Lower lobe of right lung (tissue), 2 donors: ENCODE measurements at regions not wholly inside any gene's neighbourhood (a gene's known extent, or its start where the extent isn't known, plus 50 kb on each side); places are given as distances from the start of the nearest gene placed in this dataset.

Experiments used
- ATAC-seq, 2 donors: fragments of 200-7000 bp; cut with Tn5 transposase; one replicate each; pipeline ENCODE4 v1.9.1; 2020 to 2022; ENCODE audit warnings: mild to moderate bottlenecking in 2 of 2, moderate library complexity in 2 of 2
- DNase-seq: peaks from one replicate; pipeline ENCODE4 v3.0.0-alpha.2; 2020
- H3K27ac ChIP-seq: fragments of 200-600 bp; one replicate; pipeline ENCODE4 v1.8.0; 2022
- H3K27me3 ChIP-seq: fragments of 200-600 bp; one replicate; pipeline ENCODE4 v1.8.0; 2022; ENCODE audit warnings: low read depth
- H3K36me3 ChIP-seq: fragments of 200-600 bp; one replicate; pipeline ENCODE4 v1.8.0; 2022; ENCODE audit warnings: mild to moderate bottlenecking
- H3K4me1 ChIP-seq: fragments of 200-600 bp; one replicate; pipeline ENCODE4 v1.8.0; 2022
- H3K4me3 ChIP-seq: fragments of 200-600 bp; one replicate; pipeline ENCODE4 v1.8.0; 2022; ENCODE audit warnings: mild to moderate bottlenecking
- H3K9me3 ChIP-seq: fragments of 200-600 bp; one replicate; pipeline ENCODE4 v1.8.0; 2022
- CTCF ChIP-seq: fragments of 200-600 bp; IDR thresholded peaks from one replicate; pipeline ENCODE4 v1.8.0; 2022; ENCODE audit warnings: antibody characterized with exemption, mild to moderate bottlenecking
- intact Hi-C: fragments of 100-400 bp; cut with DNase I; formaldehyde crosslinking; loops from one replicate; pipeline ENCODE4 v1.11.0; 2022
- donor health status: DM: no; HTN: yes; CAD: no; lungs with severe emphysema.

- intact Hi-C loops: no loop called here
- H3K27me3 ChIP-seq: no peaks in the 10 kb centered on the region
- TF ChIP-seq CTCF: no peak
- H3K27ac ChIP-seq: no peak overlapping the region
- no peaks in the 10 kb centered on the region for H3K36me3 ChIP-seq
- no peak for ATAC-seq
- DNase-seq: no peak
- no peaks in the 10 kb centered on the region for H3K4me1 ChIP-seq
- H3K4me3 ChIP-seq: no peak overlapping the region
- H3K9me3 ChIP-seq: no peaks in the 10 kb centered on the region
Measured at GRCh38 chrX:129043138-129043537, 480.2 kb downstream of the SMARCA1 start.

GRCh38 chrX:129041319-129041718 is 482.0 kb downstream of the SMARCA1 start:
- no peak for ATAC-seq
- no peak for TF ChIP-seq CTCF
- intact Hi-C loops: no loop called here
- no peaks in the 10 kb centered on the region for H3K4me1 ChIP-seq
- no peaks in the 10 kb centered on the region for H3K27me3 ChIP-seq
- no peaks in the 10 kb centered on the region for H3K36me3 ChIP-seq
- no peak for DNase-seq
- no peak overlapping the region for H3K27ac ChIP-seq
- H3K9me3 ChIP-seq: no peaks in the 10 kb centered on the region
- no peak overlapping the region for H3K4me3 ChIP-seq

- DNase-seq (no peak), ATAC-seq (no peak)
- intact Hi-C loops: no loop called here
- no peaks in the 10 kb centered on the region for H3K4me1 ChIP-seq
- no peak for TF ChIP-seq CTCF
- H3K27ac ChIP-seq: no peak overlapping the region
- no peaks in the 10 kb centered on the region for H3K9me3 ChIP-seq
- H3K27me3 ChIP-seq: no peaks in the 10 kb centered on the region
- no peak overlapping the region for H3K4me3 ChIP-seq
- H3K36me3 ChIP-seq: no peaks in the 10 kb centered on the region
Measured at GRCh38 chrX:129040124-129040523, 483.2 kb downstream of the SMARCA1 start.

GRCh38 chrX:129039176-129039575 is 484.1 kb downstream of the SMARCA1 start:
- H3K27ac ChIP-seq: no peak overlapping the region
- ATAC-seq (no peak), DNase-seq (no peak)
- no peak for TF ChIP-seq CTCF
- H3K27me3 ChIP-seq: no peaks in the 10 kb centered on the region
- no peaks in the 10 kb centered on the region for H3K9me3 ChIP-seq
- no peak overlapping the region for H3K4me3 ChIP-seq
- intact Hi-C loops: no loop called here
- H3K36me3 ChIP-seq: no peaks in the 10 kb centered on the region
- H3K4me1 ChIP-seq: no peaks in the 10 kb centered on the region

- H3K4me1 ChIP-seq: no peaks in the 10 kb centered on the region
- no peaks in the 10 kb centered on the region for H3K27me3 ChIP-seq
- H3K4me3 ChIP-seq: no peak overlapping the region
- ATAC-seq (no peak), DNase-seq (no peak)
- no peaks in the 10 kb centered on the region for H3K36me3 ChIP-seq
- no peak overlapping the region for H3K27ac ChIP-seq
- intact Hi-C loops: no loop called here
- H3K9me3 ChIP-seq: no peaks in the 10 kb centered on the region
- TF ChIP-seq CTCF: no peak
Measured at GRCh38 chrX:129037389-129037788, 485.9 kb downstream of the SMARCA1 start.

GRCh38 chrX:129035180-129035579 is 488.1 kb downstream of the SMARCA1 start:
- DNase-seq (no peak), ATAC-seq (no peak)
- no peaks in the 10 kb centered on the region for H3K9me3 ChIP-seq
- H3K4me3 ChIP-seq: no peak overlapping the region
- TF ChIP-seq CTCF: no peak
- H3K36me3 ChIP-seq: no peaks in the 10 kb centered on the region
- H3K27me3 ChIP-seq: no peaks in the 10 kb centered on the region
- H3K4me1 ChIP-seq: no peaks in the 10 kb centered on the region
- no peak overlapping the region for H3K27ac ChIP-seq
- intact Hi-C loops: no loop called here
